ENCODE measurements at regions not wholly inside any gene's neighbourhood (a gene's known extent, or its start where the extent isn't known, plus 50 kb on each side); places are given as distances from the start of the nearest gene placed in this dataset.
"Not testable (repeated sequence)": the region's sequence is repeated elsewhere in the genome, so short reads cannot be mapped to it uniquely, and the experiment has no call there.

DNA sequence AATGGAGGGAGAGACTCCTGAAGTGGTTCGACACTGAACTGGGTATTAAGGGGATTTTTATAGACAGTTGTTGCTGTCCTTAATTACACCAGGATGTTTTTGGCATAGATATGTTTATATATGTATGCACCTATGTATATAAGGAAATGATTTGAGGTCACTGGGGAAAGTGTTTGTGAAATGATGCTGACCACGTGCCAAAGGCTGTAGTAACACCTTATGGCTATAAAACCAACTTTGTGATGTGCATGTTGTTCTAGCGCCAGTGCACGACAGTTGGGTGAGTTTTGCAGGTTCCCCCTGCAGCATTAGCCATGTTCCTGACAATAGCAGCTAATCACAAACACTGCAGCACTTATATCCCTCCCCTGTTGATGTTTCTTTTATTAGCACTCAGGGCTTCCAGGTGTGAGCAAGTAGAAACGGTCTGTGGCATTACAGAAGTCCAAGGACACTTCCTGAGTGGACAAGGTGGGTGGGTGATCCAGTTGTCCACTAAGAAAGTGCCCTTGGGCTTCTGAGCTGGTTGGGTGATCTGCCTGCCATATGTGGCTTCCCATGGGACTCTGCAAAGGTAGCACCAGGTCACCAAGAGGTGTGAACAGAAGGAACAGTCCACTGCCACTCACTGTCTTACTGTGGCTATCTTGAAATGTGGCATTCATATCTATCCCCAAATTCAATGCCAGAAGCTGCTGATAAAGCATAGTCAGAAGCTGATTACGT is 63.0 kb upstream of the RBM24 start:
- no peaks in the 10 kb centered on the region for H3K36me3 Mint-ChIP-seq
- CTCF ChIA-PET = no interaction called here
- no peaks in the 10 kb centered on the region for H3K4me1 Mint-ChIP-seq
- H3K27ac Mint-ChIP-seq = no peak overlapping the region
- DNase-seq = no peak
- no peaks in the 10 kb centered on the region for H3K9me3 Mint-ChIP-seq (ENCODE audit: low read depth)
- no peak overlapping the region for H3K4me3 Mint-ChIP-seq
- H3K27me3 Mint-ChIP-seq = no peaks in the 10 kb centered on the region
- ATAC-seq = no peak

DNA sequence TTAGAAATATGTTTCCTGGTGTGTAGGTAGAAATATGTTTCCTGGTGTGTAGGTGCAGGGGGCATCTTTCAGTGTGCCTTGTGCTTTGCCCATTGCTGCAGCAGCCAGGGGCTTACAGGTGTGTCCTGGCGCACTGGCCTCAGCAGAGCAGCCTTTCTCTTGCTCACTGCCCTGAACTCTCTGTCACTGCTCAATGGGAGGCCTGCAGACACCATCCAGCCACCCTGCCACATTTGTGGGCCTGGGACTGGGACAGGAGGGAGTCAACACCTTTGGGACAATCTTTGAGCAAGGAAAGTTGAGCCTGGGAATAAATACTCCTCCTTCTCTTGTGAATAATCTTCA is 62.4 kb upstream of the RBM24 start:
- Mint-ChIP-seq H3K9me3 (ENCODE audit: low read depth) (no peaks in the 10 kb centered on the region), H3K27ac (no peak overlapping the region), H3K27me3 (no peaks in the 10 kb centered on the region), H3K4me1 (no peaks in the 10 kb centered on the region), H3K4me3 (no peak overlapping the region), H3K36me3 (no peaks in the 10 kb centered on the region)
- DNase-seq (no peak), ATAC-seq (no peak)
- CTCF ChIA-PET = no interaction called here

DNA sequence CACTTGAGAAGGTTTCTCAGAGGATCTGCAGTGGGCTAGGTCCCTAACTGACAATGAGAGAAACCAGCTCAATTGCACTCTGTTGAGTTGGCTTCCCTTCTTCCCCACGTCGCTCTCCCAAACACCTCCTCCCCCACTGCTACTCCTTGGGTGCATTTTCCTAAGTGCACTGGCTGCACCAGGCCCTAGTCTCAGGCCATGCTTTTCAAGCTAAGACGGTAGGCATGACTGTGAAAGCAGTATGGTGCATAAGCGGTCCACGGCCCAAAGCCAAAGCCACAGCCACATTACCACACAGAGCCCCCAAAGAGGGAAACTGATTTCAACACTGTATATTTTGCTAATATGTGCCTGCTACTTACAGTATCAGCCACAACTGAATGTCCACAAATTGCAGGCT is 62.1 kb upstream of the RBM24 start:
- H3K4me3 Mint-ChIP-seq = no peak overlapping the region
- CTCF ChIA-PET = no interaction called here
- ATAC-seq = no peak
- H3K27me3 Mint-ChIP-seq = no peaks in the 10 kb centered on the region
- H3K9me3 Mint-ChIP-seq (ENCODE audit: low read depth) = no peaks in the 10 kb centered on the region
- H3K36me3 Mint-ChIP-seq = no peaks in the 10 kb centered on the region
- no peak for DNase-seq
- no peak overlapping the region for H3K27ac Mint-ChIP-seq
- H3K4me1 Mint-ChIP-seq = no peaks in the 10 kb centered on the region

DNA sequence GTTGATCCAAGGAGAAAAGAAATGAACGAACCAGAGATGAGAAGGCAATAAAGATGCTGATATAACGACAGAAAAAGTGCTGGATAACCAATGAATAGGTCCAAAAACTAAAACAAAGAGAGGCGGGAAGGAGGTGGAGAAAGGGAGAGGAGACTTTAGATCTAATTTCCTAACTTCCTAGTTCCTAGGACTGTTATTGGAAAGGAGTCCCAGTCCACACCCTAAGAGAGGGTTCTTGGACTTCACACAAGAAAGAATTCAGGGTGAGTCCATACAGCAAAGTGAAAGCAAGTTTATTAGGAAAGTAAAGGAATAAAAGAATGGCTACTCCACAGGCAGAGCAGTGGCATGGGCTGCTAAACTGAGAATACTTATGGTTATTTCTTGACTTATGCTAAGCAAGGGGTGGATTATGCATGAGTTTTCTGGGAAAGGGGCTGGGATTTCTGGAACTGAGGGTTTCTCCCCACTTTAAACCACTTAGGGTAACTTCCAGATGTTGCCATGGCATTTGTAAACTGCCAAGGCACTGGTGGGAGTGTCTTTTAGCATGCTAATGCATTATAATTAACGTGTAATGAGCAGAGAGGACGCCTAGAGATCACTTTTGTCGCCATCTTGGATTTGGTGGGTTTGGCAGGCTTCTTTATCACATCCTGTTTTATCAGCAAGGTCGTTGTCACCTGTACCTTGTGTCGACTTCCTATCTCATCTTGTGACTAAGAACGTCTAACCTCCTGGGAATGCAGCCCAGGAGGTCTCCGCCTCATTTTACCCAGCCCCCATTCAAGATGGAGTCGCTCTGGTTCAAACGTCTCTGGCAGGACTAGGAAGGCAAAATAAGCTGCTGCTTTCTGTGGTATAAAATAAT is 60.9 kb upstream of the RBM24 start:
- H3K27me3 Mint-ChIP-seq = no peaks in the 10 kb centered on the region
- H3K9me3 Mint-ChIP-seq (ENCODE audit: low read depth) = no peaks in the 10 kb centered on the region
- CTCF ChIA-PET = no interaction called here
- DNase-seq (no peak), ATAC-seq (no peak)
- H3K4me1 Mint-ChIP-seq = no peaks in the 10 kb centered on the region
- no peaks in the 10 kb centered on the region for H3K36me3 Mint-ChIP-seq
- H3K4me3 Mint-ChIP-seq = no peak overlapping the region
- no peak overlapping the region for H3K27ac Mint-ChIP-seq

DNA sequence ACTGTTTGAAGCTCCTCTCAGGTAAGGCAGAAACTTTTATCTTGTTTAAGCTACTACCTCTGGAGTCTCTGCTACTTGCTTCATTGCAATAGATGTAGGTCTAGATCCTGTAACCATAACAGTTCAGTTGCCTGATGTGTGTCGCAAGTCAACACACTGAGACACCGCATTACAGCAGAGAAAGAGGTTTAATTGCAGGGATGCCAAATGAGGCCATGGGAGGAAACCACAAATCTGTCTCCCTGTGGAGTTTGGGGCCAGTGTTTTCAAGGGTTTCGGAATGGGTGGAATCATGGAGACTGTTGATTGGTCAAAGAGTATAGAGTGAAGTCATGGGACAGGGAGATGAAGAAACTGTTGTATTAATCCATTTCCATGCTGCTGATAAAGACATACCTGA is 57.1 kb upstream of the RBM24 start:
- H3K36me3 Mint-ChIP-seq = no peaks in the 10 kb centered on the region
- no peaks in the 10 kb centered on the region for H3K27me3 Mint-ChIP-seq
- H3K9me3 Mint-ChIP-seq (ENCODE audit: low read depth) = no peaks in the 10 kb centered on the region
- CTCF ChIA-PET = no interaction called here
- H3K4me1 Mint-ChIP-seq = no peaks in the 10 kb centered on the region
- DNase-seq (no peak), ATAC-seq (no peak)
- no peak overlapping the region for H3K27ac Mint-ChIP-seq
- no peak overlapping the region for H3K4me3 Mint-ChIP-seq

DNA sequence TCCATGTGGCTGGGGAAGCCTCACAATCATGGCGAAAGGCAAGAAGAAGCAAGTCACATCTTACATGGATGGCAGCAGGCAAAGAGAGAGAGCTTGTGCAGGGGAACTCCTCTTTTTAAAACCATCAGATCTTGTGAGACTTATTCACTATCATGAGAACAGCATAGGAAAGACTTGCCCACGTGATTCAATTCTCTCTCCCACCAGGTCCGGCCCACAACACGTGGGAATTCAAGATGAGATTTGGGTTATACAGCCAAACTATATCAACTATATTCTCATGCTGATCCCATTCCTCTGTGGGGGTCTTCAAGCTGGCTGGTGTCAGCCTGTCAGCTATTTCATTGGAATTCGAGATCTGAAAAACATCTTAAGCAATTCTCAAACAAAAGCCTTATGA is 56.7 kb upstream of the RBM24 start:
- H3K9me3 Mint-ChIP-seq (ENCODE audit: low read depth); H3K27ac Mint-ChIP-seq; H3K27me3 Mint-ChIP-seq; H3K4me3 Mint-ChIP-seq; DNase-seq; CTCF ChIA-PET; H3K36me3 Mint-ChIP-seq; ATAC-seq; H3K4me1 Mint-ChIP-seq: not testable (repeated sequence)

DNA sequence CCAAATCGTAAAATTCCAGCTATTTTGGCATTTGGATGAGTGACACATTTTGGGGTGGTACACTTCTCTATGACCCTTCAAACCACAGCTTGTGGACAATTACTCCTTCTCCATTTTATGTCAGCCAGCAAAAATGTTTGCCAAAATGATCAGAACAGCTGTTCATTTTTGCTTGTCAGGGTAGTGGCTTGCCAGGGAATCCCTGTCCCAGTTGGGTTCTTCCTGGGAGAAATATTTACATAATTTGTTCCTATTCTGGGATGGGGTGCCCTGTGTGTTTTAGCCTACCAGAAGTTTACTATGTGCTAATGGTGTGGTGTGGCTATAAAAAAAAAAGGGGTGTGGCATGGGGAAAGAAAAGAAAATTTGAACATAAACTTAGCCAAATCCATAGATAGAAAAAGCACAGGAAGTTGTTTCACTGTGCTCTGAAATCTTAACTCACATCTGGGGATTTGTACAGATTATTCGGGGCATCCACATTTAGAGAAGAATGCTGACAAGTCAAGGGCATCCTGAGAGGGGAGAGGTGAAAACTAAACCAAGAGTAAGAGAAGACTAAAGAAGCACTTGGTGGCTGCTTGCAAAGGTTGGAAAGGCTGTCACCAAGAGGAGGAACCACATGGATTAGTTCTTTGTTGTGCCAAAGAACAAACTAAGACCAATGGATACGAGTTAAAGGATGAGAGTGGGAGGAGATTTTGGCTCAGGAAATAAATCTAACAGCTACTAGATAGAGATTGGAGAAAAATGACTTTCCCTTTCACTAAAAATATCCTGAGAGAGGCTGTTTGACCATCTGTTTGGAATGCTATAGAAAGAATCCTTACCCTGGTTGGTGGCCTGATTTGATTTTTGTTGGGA is 55.2 kb upstream of the RBM24 start:
- H3K27me3 Mint-ChIP-seq = no peaks in the 10 kb centered on the region
- H3K4me3 Mint-ChIP-seq = no peak overlapping the region
- no peaks in the 10 kb centered on the region for H3K36me3 Mint-ChIP-seq
- DNase-seq = no peak
- CTCF ChIA-PET = no interaction called here
- no peak for ATAC-seq
- no peaks in the 10 kb centered on the region for H3K9me3 Mint-ChIP-seq (ENCODE audit: low read depth)
- H3K27ac Mint-ChIP-seq = no peak overlapping the region
- no peaks in the 10 kb centered on the region for H3K4me1 Mint-ChIP-seq

DNA sequence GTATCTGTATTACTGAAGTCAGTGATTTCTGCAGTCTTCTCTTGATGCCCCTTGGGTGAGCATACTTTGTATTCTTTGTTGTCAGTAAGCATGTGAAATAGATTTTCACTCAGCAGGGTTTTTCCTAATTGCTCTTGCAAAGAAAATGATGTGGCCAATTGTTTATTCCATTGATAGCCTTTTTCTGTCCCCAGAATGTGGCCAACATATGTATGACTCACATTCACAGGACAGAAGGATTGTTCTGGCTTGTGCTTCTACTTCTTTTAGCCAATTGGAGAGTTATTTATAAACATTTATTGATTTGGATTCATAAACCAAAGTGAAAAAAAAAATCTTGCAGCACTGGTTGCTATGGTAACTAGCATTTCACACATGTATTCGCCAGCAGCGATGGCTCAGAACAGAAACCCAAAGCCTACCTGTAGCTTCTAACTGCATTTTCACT is 54.4 kb upstream of the RBM24 start:
- CTCF ChIA-PET = no interaction called here
- Mint-ChIP-seq H3K9me3 (ENCODE audit: low read depth) (no peaks in the 10 kb centered on the region), H3K36me3 (no peaks in the 10 kb centered on the region), H3K27me3 (no peaks in the 10 kb centered on the region), H3K4me3 (no peak overlapping the region), H3K27ac (no peak overlapping the region), H3K4me1 (no peaks in the 10 kb centered on the region)
- DNase-seq (no peak), ATAC-seq (no peak)

DNA sequence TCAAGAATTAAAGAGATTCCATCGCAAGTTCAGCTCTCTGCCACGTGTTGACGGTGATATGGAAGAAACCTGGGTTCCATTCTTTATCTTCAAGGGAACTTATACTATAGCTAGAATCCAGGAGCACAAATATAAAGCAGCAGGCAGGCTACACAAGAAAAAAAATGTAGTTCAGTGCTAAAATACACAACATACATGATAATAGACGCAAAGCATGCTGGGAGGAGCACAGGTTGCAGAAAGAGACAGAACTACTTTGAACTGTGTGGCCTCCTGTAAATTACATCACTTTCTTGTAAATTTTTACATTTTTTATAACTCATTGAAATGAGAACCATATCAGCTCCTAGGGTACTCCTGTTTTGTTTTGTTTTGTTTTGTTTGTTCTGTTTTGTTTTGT is 53.8 kb upstream of the RBM24 start:
- no peaks in the 10 kb centered on the region for H3K4me1 Mint-ChIP-seq
- ATAC-seq (no peak), DNase-seq (no peak)
- no peaks in the 10 kb centered on the region for H3K9me3 Mint-ChIP-seq (ENCODE audit: low read depth)
- CTCF ChIA-PET = no interaction called here
- H3K36me3 Mint-ChIP-seq = no peaks in the 10 kb centered on the region
- no peaks in the 10 kb centered on the region for H3K27me3 Mint-ChIP-seq
- H3K4me3 Mint-ChIP-seq = no peak overlapping the region
- H3K27ac Mint-ChIP-seq = no peak overlapping the region

Data from activated CD8-positive, alpha-beta memory T cell treated with anti-CD3 and anti-CD28 coated beads, Interleukin-2, amount 10 ng/mL, durations not matched to agents 7 days and 5 days (primary cell).